ENCODE measurements at regions not wholly inside any gene's neighbourhood (a gene's known extent, or its start where the extent isn't known, plus 50 kb on each side); places are given as distances from the start of the nearest gene placed in this dataset.

DNA sequence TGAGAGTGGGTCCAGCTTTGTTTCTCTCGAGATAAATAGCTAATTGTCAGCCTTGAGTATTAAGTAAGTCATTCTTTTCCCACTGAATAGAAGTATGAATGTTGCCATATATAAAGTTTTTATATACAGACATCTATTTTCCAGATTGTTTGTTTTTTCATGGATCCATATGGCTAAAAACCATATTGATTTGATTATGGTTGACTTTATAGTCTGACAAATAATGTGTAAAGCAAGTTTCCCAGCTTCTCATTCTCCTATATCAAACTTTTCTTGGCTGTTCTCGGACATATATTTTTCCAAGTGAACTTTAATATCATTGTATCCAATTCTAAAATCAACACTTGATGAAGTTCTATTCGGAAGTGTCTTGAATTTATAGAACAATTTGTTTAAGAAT, 352.4 kb upstream of the MEOX2 start:
- Histone ChIP-seq H4K20me1 (ENCODE audit: insufficient read depth, low read length) (no peaks in the 10 kb centered on the region), H3K27ac (ENCODE audit: low read length) (no peak overlapping the region), H3K9ac (ENCODE audit: low read length) (no peak overlapping the region), H3K27me3 (replicated peaks; ENCODE audit: insufficient read depth, low read length) (no peaks in the 10 kb centered on the region), H3K4me3 (ENCODE audit: low read length) (no peak overlapping the region), H3K36me3 (replicated peaks; ENCODE audit: insufficient read depth, low read length) (no peaks in the 10 kb centered on the region), H3K4me2 (ENCODE audit: low read depth, low read length) (no peak overlapping the region), H3K79me2 (ENCODE audit: low read length) (no peaks in the 10 kb centered on the region), H3K9me3 (replicated peaks; ENCODE audit: insufficient read depth, low read length) (no peaks in the 10 kb centered on the region), H3K9me2 (replicated peaks; ENCODE audit: insufficient read depth, low read length) (no peaks in the 10 kb centered on the region), H2AFZ (ENCODE audit: low read length) (no peak overlapping the region), H3K4me1 (ENCODE audit: low read length) (no peaks in the 10 kb centered on the region), H3F3A (ENCODE audit: insufficient read depth, low read length) (no peaks in the 10 kb centered on the region)
- TF ChIP-seq, protein P1, sequence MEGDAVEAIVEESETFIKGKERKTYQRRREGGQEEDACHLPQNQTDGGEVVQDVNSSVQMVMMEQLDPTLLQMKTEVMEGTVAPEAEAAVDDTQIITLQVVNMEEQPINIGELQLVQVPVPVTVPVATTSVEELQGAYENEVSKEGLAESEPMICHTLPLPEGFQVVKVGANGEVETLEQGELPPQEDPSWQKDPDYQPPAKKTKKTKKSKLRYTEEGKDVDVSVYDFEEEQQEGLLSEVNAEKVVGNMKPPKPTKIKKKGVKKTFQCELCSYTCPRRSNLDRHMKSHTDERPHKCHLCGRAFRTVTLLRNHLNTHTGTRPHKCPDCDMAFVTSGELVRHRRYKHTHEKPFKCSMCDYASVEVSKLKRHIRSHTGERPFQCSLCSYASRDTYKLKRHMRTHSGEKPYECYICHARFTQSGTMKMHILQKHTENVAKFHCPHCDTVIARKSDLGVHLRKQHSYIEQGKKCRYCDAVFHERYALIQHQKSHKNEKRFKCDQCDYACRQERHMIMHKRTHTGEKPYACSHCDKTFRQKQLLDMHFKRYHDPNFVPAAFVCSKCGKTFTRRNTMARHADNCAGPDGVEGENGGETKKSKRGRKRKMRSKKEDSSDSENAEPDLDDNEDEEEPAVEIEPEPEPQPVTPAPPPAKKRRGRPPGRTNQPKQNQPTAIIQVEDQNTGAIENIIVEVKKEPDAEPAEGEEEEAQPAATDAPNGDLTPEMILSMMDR (IDR thresholded peaks at IDR 0.05; ENCODE audit: low read length): no peak
- TF ChIP-seq EZH2phosphoT487 (IDR thresholded peaks at IDR 0.05; ENCODE audit: low read length): no peak
- no peak for TF ChIP-seq EZH2 (optimal IDR thresholded peaks at IDR 0.05; ENCODE audit: low read depth, low read length)
- no peak for DNase-seq

DNA sequence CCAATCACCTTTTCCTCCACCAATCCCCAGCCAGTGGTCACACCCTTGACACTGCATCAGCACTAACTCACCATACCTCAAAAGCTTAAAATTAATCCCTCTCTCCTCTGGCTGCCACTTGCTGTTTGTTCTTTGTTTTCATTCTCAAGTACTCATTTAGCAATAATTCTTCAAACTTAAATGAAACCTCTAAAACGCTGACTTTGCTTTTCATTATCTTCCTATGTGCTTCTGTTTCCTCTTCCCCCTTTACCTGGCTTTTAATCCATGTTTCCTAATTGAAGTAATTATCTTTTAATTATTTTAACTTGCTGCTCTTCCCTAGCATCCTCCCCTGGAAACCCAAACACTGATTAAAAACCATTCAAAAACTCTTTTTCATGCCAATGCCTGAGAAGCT, 348.9 kb upstream of the MEOX2 start:
- no peaks in the 10 kb centered on the region for H4K20me1 ChIP-seq (ENCODE audit: insufficient read depth, low read length)
- H3K9ac ChIP-seq (ENCODE audit: low read length): no peak overlapping the region
- no peaks in the 10 kb centered on the region for H3K79me2 ChIP-seq (ENCODE audit: low read length)
- no peak for DNase-seq
- H3K4me1 ChIP-seq (ENCODE audit: low read length): no peaks in the 10 kb centered on the region
- H2AFZ ChIP-seq (ENCODE audit: low read length): no peak overlapping the region
- H3K9me3 ChIP-seq (replicated peaks; ENCODE audit: insufficient read depth, low read length): no peaks in the 10 kb centered on the region
- TF ChIP-seq EZH2phosphoT487 (IDR thresholded peaks at IDR 0.05; ENCODE audit: low read length): no peak
- TF ChIP-seq, protein P1 (IDR thresholded peaks at IDR 0.05; ENCODE audit: low read length): no peak
- no peak overlapping the region for H3K4me2 ChIP-seq (ENCODE audit: low read depth, low read length)
- H3K36me3 ChIP-seq (replicated peaks; ENCODE audit: insufficient read depth, low read length): no peaks in the 10 kb centered on the region; the same call in 1 of the 2 replicates
- H3K9me2 ChIP-seq (replicated peaks; ENCODE audit: insufficient read depth, low read length): no peaks in the 10 kb centered on the region
- H3K4me3 ChIP-seq (ENCODE audit: low read length): no peak overlapping the region
- H3K27me3 ChIP-seq (replicated peaks; ENCODE audit: insufficient read depth, low read length): no peaks in the 10 kb centered on the region
- no peak overlapping the region for H3K27ac ChIP-seq (ENCODE audit: low read length)
- H3F3A ChIP-seq (ENCODE audit: insufficient read depth, low read length): no peaks in the 10 kb centered on the region

DNA sequence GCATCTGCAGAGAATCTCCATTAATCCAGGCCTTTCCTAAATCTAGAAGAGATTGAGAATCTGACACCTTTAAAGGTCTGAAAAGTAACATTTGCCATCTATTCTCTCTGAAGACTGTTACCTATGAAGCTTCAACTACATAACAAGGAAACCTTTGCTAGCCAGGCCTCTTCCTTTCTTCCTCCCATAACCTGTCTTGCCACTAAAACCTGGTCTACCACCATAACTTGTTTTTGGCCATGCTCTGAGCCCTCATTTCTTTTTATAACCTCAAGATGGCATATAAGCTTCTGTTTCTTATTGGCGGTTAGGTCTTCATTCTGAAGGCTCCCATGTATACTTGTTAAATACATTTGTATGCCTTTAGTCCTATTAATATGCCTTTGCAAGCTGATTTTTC, 348.4 kb upstream of the MEOX2 start:
- Histone ChIP-seq H3K27ac (ENCODE audit: low read length) (no peak overlapping the region), H3F3A (ENCODE audit: insufficient read depth, low read length) (no peaks in the 10 kb centered on the region), H3K9ac (ENCODE audit: low read length) (no peak overlapping the region), H3K4me1 (ENCODE audit: low read length) (no peaks in the 10 kb centered on the region), H4K20me1 (ENCODE audit: insufficient read depth, low read length) (no peaks in the 10 kb centered on the region), H3K79me2 (ENCODE audit: low read length) (no peaks in the 10 kb centered on the region), H3K27me3 (replicated peaks; ENCODE audit: insufficient read depth, low read length) (no peaks in the 10 kb centered on the region), H3K4me3 (ENCODE audit: low read length) (no peak overlapping the region), H2AFZ (ENCODE audit: low read length) (no peak overlapping the region), H3K9me2 (replicated peaks; ENCODE audit: insufficient read depth, low read length) (no peaks in the 10 kb centered on the region), H3K4me2 (ENCODE audit: low read depth, low read length) (no peak overlapping the region), H3K9me3 (replicated peaks; ENCODE audit: insufficient read depth, low read length) (no peaks in the 10 kb centered on the region), H3K36me3 (replicated peaks; ENCODE audit: insufficient read depth, low read length) (no peaks in the 10 kb centered on the region; the same call in 1 of the 2 replicates)
- TF ChIP-seq EZH2 (optimal IDR thresholded peaks at IDR 0.05; ENCODE audit: low read depth, low read length) (no peak), EZH2phosphoT487 (IDR thresholded peaks at IDR 0.05; ENCODE audit: low read length) (no peak)
- TF ChIP-seq, protein P1 (IDR thresholded peaks at IDR 0.05; ENCODE audit: low read length): no peak
- DNase-seq: no peak

Measured in MM.1S (cell line).